ENCODE measurements at regions not wholly inside any gene's neighbourhood (a gene's known extent, or its start where the extent isn't known, plus 50 kb on each side); places are given as distances from the start of the nearest gene placed in this dataset.
A peak's percentile ranks its signal among the peaks of the same experiment; 100 is the strongest.
"Not testable (repeated sequence)": the region's sequence is repeated elsewhere in the genome, so short reads cannot be mapped to it uniquely, and the experiment has no call there.

DNA sequence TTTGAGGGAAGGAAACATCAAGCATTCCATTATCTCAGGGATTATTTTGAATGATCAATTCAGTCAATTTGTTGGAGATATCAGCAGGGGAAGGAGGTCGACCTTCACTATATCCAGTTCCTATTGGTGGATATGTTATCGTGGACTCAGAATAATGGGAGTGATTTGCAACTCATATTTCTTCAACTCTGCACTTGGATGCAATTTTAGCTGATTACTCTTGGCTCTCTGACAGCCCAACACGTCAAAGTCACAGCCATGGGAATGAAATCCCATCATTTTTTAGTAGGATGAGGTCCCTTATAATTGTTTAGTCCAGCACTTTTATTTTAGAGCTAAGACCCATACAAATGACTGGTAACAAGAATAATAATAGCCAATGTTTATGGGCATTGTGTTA lies 371.8 kb upstream of the RPS23 start:
- no peak for DNase-seq (ENCODE audit: low read depth)

GRCh38 chr5:82644766-82645165 lies 366.6 kb upstream of the RPS23 start:
- no peak for DNase-seq (ENCODE audit: low read depth)

- DNase-seq (ENCODE audit: low read depth): no peak
Measured at GRCh38 chr5:82644229-82644628, 366.1 kb upstream of the RPS23 start.

- DNase-seq (ENCODE audit: low read depth): no peak
Measured at GRCh38 chr5:82642313-82642712, 364.2 kb upstream of the RPS23 start.

DNA sequence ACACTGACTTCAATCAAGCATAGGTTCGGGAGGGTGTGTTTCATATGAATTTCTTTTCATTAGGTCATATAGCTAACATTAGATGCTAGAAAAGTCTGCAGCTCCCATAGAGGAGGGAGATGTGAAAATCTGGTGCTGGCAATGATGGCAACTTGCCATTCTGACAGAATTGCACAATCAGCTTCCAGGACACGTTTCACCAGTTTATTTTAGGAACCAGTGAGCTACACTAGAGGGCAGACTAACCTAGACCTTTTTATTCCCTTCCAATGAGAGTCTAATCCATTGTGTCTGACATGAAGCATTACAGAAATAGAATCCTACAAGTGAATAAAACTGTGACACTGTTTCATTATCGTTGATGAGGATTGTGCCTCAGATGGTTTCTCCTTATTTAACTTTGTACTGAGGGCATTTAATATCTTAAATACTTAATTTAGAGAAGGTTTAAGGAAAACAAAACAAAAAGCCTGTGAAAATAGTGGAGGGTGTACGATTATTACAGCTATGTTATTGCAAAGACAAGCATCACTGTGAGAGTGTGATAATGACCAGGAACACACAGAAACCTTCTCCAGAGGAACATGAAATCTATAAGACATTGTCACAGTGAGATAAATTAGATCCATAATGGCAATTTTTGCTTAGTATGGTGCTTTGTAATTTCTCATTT lies 363.3 kb upstream of the RPS23 start:
- DNase-seq (ENCODE audit: low read depth): peak; percentile 85

DNA sequence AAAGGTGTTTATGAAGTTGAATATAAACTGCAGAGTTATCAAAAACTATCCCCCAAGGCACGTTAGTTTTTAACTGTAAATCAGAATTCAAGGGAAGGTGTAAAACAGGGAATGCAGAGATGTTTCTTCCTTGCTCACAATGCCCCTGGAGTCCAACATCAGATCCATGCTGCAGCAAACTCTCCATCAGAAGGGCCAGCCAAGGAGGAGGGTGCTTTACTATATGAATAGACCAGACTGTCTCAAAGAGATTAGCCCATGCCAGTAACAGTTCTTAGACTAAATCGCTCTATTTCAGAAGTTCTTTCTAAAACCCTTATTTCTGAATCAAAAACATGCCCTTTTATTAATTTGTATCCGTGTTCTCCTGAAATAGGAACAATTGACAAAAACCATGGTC lies 362.8 kb upstream of the RPS23 start:
- DNase-seq (ENCODE audit: low read depth): no peak

DNA sequence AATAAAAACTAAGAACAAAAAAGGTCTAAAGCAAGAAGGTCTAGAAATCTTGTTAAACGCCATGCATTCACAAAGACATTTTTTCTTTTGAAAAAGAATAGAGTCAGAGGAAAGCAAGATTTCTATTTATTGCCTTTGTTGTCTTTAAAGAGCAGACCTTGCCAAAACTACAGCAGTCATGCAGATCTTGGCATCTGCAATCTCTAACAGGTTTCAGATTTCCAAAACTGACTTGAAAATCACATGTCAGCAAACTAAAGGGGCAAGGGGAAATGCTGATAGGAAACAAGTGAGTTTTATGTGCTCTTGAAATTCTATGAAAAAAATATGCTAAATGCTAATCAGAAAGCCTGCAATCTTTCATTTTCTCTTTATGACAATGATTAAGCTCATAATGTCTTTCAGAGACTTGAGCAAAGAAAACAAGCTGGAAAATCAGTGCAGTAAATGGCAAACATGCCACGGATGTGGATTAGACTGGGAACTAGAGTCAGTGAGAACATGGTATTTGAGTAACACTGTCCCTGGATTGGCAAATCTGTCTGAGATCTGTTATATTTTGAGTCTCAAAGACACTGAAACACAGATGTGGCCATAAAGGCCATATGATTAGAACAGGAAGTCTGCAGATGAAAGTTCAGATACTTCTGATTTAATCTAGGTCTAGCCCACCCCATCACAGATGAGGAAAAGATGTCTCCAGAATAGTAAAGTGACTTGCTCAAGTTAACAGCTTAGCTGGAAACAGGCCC lies 361.4 kb upstream of the RPS23 start:
- peak; percentile 58 for DNase-seq (ENCODE audit: low read depth)

DNA sequence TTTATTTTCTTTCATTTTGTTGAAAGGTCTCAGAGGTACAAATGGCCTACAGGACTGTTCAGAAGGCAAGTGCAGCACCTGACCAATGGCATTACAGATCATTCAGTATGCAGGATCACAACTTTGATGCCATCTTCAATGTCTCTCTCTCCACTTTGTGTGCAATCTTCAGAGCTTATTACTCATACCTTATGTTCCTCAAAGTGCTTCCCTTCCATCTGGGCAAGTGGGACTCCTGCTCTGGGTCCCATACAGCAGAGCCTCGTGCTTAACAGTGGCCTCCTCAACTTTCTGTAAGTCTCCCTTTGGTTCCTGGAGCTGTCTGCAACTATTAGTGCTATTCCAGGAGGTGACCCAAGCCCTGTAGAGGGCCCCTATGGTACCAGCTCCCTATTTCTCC lies 358.4 kb upstream of the RPS23 start:
- DNase-seq (ENCODE audit: low read depth): no peak

DNA sequence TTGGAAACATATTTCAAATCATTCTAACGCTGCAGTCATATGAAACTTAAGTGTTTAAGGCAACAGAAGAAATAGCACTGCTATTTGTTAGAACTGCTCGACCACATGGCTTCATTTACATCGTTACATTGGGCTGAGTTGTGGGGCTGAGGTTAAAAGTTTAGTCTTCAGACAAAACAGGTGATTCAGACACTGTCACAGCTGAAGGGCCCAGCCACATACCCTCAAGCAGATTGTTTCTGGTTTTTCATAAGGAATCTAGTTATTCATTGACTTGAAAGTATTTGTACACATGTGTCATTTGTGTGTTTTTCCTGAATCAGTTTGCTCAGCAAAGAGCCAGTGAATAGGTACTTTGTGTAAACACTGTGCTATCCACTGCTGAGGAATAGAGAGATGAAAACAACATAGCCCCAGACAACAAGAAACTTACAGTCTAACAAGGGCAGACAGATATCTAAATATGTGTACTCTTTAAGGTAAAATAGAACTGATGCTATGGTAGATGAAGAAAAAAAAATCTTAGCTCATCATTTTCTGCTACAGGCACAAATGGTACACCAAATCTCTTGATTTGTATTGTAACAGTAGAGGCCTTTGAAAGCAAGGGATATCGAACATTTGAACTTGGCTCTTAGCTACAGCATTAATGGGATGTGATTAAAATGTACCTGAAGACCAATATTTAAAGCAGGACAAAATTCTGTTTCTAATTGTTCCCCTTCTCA lies 357.6 kb upstream of the RPS23 start:
- peak; percentile 68 for DNase-seq (ENCODE audit: low read depth)

DNA sequence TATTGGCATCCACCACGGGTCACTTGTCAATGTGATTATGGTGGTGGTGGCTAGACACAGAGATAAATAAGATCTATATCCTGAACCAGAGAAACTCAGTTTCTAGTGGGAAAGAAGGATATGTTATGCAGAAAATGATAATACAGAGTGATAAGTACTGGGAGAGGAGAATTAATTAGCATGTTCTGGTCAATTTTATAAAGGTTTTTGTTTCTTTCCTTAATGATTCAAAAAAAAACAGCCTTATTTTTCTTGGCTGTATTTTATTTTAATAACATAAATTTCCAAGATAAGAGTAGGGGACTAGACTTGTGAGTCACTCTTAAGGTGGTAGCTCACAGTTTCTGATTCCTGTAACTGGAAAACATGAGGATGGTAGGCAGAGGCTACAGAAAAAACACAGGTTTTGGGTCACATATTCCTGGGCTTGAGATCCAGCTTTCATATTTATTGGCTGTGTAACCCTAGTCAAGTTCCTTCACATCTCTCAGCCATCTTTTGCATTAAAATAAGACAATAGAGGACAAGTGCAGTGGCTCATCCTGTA lies 350.3 kb upstream of the RPS23 start:
- DNase-seq (ENCODE audit: low read depth): no peak

- not testable (repeated sequence) for DNase-seq (ENCODE audit: low read depth)
Measured at GRCh38 chr5:82626905-82627591, 348.9 kb upstream of the RPS23 start.

- DNase-seq (ENCODE audit: low read depth): not testable (repeated sequence)
Measured at GRCh38 chr5:82626012-82626411, 347.9 kb upstream of the RPS23 start.

DNA sequence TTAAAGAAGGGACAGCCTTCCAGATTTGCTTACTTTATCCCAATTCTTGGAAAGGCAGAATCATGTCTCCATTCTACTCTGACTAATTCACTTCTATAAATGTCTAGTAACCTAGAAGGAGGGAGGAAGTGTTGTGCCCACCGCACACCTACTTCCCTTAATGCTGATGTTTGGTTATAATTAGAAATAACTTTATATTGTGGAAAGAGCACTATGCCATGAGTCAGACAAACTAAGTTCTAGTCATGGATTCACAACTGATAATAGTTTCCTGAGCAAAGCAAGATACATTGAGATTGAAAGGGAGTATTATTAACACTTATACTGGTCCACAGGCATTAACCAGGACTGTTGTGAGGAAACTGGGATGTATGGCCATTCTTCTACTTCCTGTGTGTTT lies 345.9 kb upstream of the RPS23 start:
- no peak for DNase-seq (ENCODE audit: low read depth)

- no peak for DNase-seq (ENCODE audit: low read depth)
Measured at GRCh38 chr5:82622711-82623514, 344.8 kb upstream of the RPS23 start.

DNA sequence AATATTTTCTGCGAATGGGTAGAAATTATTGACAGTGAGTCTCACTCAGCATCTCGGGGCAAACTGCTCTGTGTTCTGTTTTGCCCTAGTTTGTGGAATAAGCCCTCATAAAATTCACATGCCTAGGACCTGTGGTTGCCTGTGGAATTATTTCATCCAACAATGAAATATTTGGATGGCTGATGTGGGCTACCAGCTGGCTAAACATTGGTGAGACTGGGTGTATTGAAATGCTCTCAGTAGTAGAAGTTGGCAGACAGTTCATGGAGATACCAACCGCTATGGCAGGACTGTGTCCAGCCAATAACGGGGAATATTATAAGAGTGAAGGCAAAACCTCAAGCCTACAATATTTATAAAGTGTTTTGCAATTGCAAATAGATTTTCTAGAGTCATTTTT lies 344.1 kb upstream of the RPS23 start:
- no peak for DNase-seq (ENCODE audit: low read depth)

DNA sequence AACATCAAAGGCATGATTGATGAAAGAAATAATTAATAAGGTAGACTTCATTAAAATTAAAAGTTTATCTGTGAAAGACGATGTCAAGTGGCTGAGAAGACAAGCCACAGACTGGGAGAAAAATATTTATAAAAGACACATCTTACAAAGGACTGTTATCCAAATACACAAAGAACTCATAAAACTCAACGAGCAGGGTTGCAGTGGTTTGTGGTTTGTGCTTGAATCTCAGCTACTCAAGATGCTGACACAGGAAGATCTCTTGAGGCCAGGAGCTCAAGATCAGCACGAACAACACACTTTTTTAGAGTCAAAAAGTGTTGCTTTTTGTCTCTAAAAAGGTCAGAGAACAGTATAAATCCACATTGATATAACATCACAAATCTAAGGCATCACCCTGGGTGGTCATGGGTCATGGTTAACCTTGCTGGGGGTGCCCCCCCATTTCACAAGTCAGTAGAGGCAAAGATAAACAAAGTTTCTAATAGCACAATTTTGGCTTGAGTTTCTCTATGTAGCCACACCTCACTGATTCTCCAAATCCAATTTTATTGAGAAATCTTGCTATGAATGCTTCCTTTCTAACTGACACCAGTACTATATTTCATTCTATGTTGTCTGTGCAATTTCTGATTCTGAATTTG lies 342.9 kb upstream of the RPS23 start:
- no peak for DNase-seq (ENCODE audit: low read depth)

- no peak for DNase-seq (ENCODE audit: low read depth)
Measured at GRCh38 chr5:82619097-82619496, 340.9 kb upstream of the RPS23 start.

GRCh38 chr5:82614706-82615105 lies 336.6 kb upstream of the RPS23 start:
- no peak for DNase-seq (ENCODE audit: low read depth)

- DNase-seq (ENCODE audit: low read depth): no peak
Measured at GRCh38 chr5:82613891-82614290, 335.7 kb upstream of the RPS23 start.

- DNase-seq (ENCODE audit: low read depth): no peak
Measured at GRCh38 chr5:82610686-82611085, 332.5 kb upstream of the RPS23 start.

- no peak for DNase-seq (ENCODE audit: low read depth)
Measured at GRCh38 chr5:82605441-82605973, 327.4 kb upstream of the RPS23 start.

Measured in fibroblast of gingiva (primary cell).